ENCODE measurements at regions not wholly inside any gene's neighbourhood (a gene's known extent, or its start where the extent isn't known, plus 50 kb on each side); places are given as distances from the start of the nearest gene placed in this dataset.

DNA sequence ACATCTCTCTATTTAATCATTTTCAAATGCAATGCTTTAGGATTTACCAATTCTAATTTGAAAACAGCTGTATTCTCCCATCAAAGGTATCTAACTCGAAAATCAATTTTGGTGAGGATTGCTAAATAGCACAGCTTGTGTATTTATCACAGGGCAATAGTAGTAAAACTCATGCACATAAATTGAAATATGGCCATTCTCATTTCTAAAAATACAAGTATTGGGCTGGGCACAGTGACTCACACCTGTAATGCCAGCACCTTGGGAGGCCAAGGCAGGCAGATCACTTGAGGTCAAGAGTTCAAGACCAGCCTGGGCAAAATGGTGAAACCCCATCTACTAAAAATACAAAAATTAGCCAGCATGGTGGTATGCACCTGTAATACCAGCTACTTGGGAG lies 164.8 kb upstream of the RASA1 start:
- Histone ChIP-seq H3K4me3 (ENCODE audit: low read length) (no peak overlapping the region), H3K27ac (ENCODE audit: low read length) (no peak overlapping the region), H3K36me3 (ENCODE audit: insufficient read depth, low read length) (no peaks in the 10 kb centered on the region), H3K79me2 (replicated peaks; ENCODE audit: insufficient read depth, low read length) (no peaks in the 10 kb centered on the region), H3K9ac (ENCODE audit: low read length) (no peak overlapping the region), H3K4me2 (ENCODE audit: low read length) (no peak overlapping the region), H3K27me3 (ENCODE audit: insufficient read depth, low read depth, low read length) (no peaks in the 10 kb centered on the region), H4K20me1 (ENCODE audit: insufficient read depth) (no peaks in the 10 kb centered on the region), H3F3A (ENCODE audit: insufficient read depth, low read length, poor library complexity, severe bottlenecking) (no peaks in the 10 kb centered on the region), H3K9me2 (ENCODE audit: insufficient read depth, low read length) (no peaks in the 10 kb centered on the region), H2AFZ (ENCODE audit: low read depth, low read length) (no peak overlapping the region), H3K9me3 (ENCODE audit: low read length) (no peaks in the 10 kb centered on the region)
- TF ChIP-seq MXI1 (conservative IDR thresholded peaks at IDR 0.05; ENCODE audit: poor library complexity, severe bottlenecking) (no peak), TAF1 (IDR thresholded peaks at IDR 0.05; ENCODE audit: low read depth) (no peak), EZH2 (IDR thresholded peaks at IDR 0.05; ENCODE audit: borderline replicate concordance, insufficient read depth, low read length, poor library complexity, severe bottlenecking) (no peak), POLR2AphosphoS5 (IDR thresholded peaks at IDR 0.05) (no peak), CTCF (IDR thresholded peaks at IDR 0.05; ENCODE audit: poor library complexity, severe bottlenecking) (no peak), RAD21 (conservative IDR thresholded peaks at IDR 0.05) (no peak), EP300 (conservative IDR thresholded peaks at IDR 0.05; ENCODE audit: poor library complexity, severe bottlenecking) (no peak), SMC3 (conservative IDR thresholded peaks at IDR 0.05; ENCODE audit: poor library complexity) (no peak)
- TF ChIP-seq, protein P1, sequence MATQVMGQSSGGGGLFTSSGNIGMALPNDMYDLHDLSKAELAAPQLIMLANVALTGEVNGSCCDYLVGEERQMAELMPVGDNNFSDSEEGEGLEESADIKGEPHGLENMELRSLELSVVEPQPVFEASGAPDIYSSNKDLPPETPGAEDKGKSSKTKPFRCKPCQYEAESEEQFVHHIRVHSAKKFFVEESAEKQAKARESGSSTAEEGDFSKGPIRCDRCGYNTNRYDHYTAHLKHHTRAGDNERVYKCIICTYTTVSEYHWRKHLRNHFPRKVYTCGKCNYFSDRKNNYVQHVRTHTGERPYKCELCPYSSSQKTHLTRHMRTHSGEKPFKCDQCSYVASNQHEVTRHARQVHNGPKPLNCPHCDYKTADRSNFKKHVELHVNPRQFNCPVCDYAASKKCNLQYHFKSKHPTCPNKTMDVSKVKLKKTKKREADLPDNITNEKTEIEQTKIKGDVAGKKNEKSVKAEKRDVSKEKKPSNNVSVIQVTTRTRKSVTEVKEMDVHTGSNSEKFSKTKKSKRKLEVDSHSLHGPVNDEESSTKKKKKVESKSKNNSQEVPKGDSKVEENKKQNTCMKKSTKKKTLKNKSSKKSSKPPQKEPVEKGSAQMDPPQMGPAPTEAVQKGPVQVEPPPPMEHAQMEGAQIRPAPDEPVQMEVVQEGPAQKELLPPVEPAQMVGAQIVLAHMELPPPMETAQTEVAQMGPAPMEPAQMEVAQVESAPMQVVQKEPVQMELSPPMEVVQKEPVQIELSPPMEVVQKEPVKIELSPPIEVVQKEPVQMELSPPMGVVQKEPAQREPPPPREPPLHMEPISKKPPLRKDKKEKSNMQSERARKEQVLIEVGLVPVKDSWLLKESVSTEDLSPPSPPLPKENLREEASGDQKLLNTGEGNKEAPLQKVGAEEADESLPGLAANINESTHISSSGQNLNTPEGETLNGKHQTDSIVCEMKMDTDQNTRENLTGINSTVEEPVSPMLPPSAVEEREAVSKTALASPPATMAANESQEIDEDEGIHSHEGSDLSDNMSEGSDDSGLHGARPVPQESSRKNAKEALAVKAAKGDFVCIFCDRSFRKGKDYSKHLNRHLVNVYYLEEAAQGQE (IDR thresholded peaks at IDR 0.05; ENCODE audit: borderline replicate concordance): no peak

- no peak overlapping the region for H3K4me3 ChIP-seq (ENCODE audit: low read length)
- H3K4me2 ChIP-seq (ENCODE audit: low read length): no peak overlapping the region
- no peak overlapping the region for H3K27ac ChIP-seq (ENCODE audit: low read length)
- no peak overlapping the region for H2AFZ ChIP-seq (ENCODE audit: low read depth, low read length)
- TF ChIP-seq, protein P1 (IDR thresholded peaks at IDR 0.05; ENCODE audit: borderline replicate concordance): no peak
- TF ChIP-seq MXI1 (conservative IDR thresholded peaks at IDR 0.05; ENCODE audit: poor library complexity, severe bottlenecking) (no peak), TAF1 (IDR thresholded peaks at IDR 0.05; ENCODE audit: low read depth) (no peak), CTCF (IDR thresholded peaks at IDR 0.05; ENCODE audit: poor library complexity, severe bottlenecking) (no peak), EP300 (conservative IDR thresholded peaks at IDR 0.05; ENCODE audit: poor library complexity, severe bottlenecking) (no peak), SMC3 (conservative IDR thresholded peaks at IDR 0.05; ENCODE audit: poor library complexity) (no peak), RAD21 (conservative IDR thresholded peaks at IDR 0.05) (no peak), EZH2 (IDR thresholded peaks at IDR 0.05; ENCODE audit: borderline replicate concordance, insufficient read depth, low read length, poor library complexity, severe bottlenecking) (no peak), POLR2AphosphoS5 (IDR thresholded peaks at IDR 0.05) (no peak)
- no peaks in the 10 kb centered on the region for H3K9me3 ChIP-seq (ENCODE audit: low read length)
- H3K9me2 ChIP-seq (ENCODE audit: insufficient read depth, low read length): no peaks in the 10 kb centered on the region
- H3K79me2 ChIP-seq (replicated peaks; ENCODE audit: insufficient read depth, low read length): no peaks in the 10 kb centered on the region
- H3K36me3 ChIP-seq (ENCODE audit: insufficient read depth, low read length): no peaks in the 10 kb centered on the region
- H3K27me3 ChIP-seq (ENCODE audit: insufficient read depth, low read depth, low read length): no peaks in the 10 kb centered on the region
- no peaks in the 10 kb centered on the region for H4K20me1 ChIP-seq (ENCODE audit: insufficient read depth)
- H3F3A ChIP-seq (ENCODE audit: insufficient read depth, low read length, poor library complexity, severe bottlenecking): no peaks in the 10 kb centered on the region
- no peak overlapping the region for H3K9ac ChIP-seq (ENCODE audit: low read length)
Measured at GRCh38 chr5:87103616-87104287, 163.9 kb upstream of the RASA1 start.

All from neural cell (in vitro differentiated cells).